H1 (cell line): ENCODE measurements at regions not wholly inside any gene's neighbourhood (a gene's known extent, or its start where the extent isn't known, plus 50 kb on each side); places are given as distances from the start of the nearest gene placed in this dataset.

Source experiments
- CTCF ChIA-PET: fragments of 300-600 bp; sonication (Branson Sonifier 250); formaldehyde crosslinking; loops from one replicate; lab custom pipeline; 2021; ENCODE audit not compliant: partially characterized antibody; lab: Charles Lee
- POLR2A ChIA-PET: fragments of 300-600 bp; sonication (Branson Sonifier 250); formaldehyde crosslinking; loops from one replicate; lab custom pipeline; 2021; ENCODE audit warnings: inconsistent platforms; ENCODE audit not compliant: partially characterized antibody; lab: Charles Lee
- DNase-seq, 2 experiments: peaks; one replicate each; pipeline versions ENCODE4 v3.0.0 to v3.0.0-alpha.2; 2010 to 2022; ENCODE audit warnings: low spot score in 2 of 2, low read depth in 1 of 2, mixed read lengths in 1 of 2
- FAIRE-seq: peaks from 2 replicates; lab custom pipeline; 2011; peaks lifted over from hg19 to GRCh38; lab: Jason Lieb, UNC
- H2AFZ ChIP-seq: 2 replicates; pipeline ENCODE4 v1.8.1; 2012; ENCODE audit warnings: low read length, inconsistent platforms
- H2AK5ac ChIP-seq: 2 replicates; pipeline ENCODE4 v1.6.1; 2013; ENCODE audit warnings: low read depth, low read length
- H2BK120ac ChIP-seq: replicated peaks from 2 replicates; pipeline ENCODE3; 2013; ENCODE audit warnings: low read depth, low read length, inconsistent platforms
- H2BK12ac ChIP-seq: 2 replicates; pipeline ENCODE4 v1.6.1; 2013; ENCODE audit warnings: low read depth, low read length
- H2BK15ac ChIP-seq: 2 replicates; pipeline ENCODE4 v1.6.1; 2013; ENCODE audit warnings: low read length
- H2BK20ac ChIP-seq: 2 replicates; pipeline ENCODE4 v1.6.1; 2013; ENCODE audit warnings: low read length
- H2BK5ac ChIP-seq: 2 replicates; pipeline ENCODE4 v1.6.1; 2013; ENCODE audit warnings: low read depth, low read length
- H3K14ac ChIP-seq: 2 replicates; pipeline ENCODE4 v1.6.1; 2013; ENCODE audit warnings: inconsistent platforms; ENCODE audit not compliant: insufficient read length
- H3K18ac ChIP-seq: 2 replicates; pipeline ENCODE4 v1.6.1; 2013; ENCODE audit warnings: low read length; ENCODE audit errors: extremely low read depth
- H3K23ac ChIP-seq: 2 replicates; pipeline ENCODE4 v1.6.1; 2013; ENCODE audit warnings: inconsistent platforms; ENCODE audit not compliant: insufficient read length
- H3K23me2 ChIP-seq: 2 replicates; pipeline ENCODE4 v1.6.1; 2013; ENCODE audit warnings: low read depth, low read length
- H3K27ac ChIP-seq: 2 replicates; pipeline ENCODE4 v1.6.1; 2011; ENCODE audit warnings: low read depth, low read length, inconsistent platforms
- H3K27me3 ChIP-seq, 4 experiments: replicated peaks in 1 of 4; 1 replicate in 1 of 4; 2 replicates in 3 of 4; pipeline versions ENCODE4 v1.6.1 to v1.8.1; 2011 to 2013; ENCODE audit warnings: low read length in 3 of 4, mild to moderate bottlenecking in 3 of 4, inconsistent platforms in 2 of 4, mixed read lengths in 2 of 4, moderate library complexity in 1 of 4; ENCODE audit not compliant: control insufficient read depth in 3 of 4, insufficient read depth in 3 of 4; ENCODE audit errors: extremely low read depth in 1 of 4
- H3K36me3 ChIP-seq, 4 experiments: 2 replicates each; pipeline versions ENCODE4 v1.6.1 to v1.8.1; 2011 to 2013; ENCODE audit warnings: mild to moderate bottlenecking in 4 of 4, low read length in 3 of 4, moderate library complexity in 2 of 4, control low read depth in 1 of 4, inconsistent platforms in 1 of 4; ENCODE audit not compliant: insufficient read depth in 4 of 4, control insufficient read depth in 2 of 4
- H3K4ac ChIP-seq: replicated peaks from 2 replicates; pipeline ENCODE3; 2013; ENCODE audit warnings: low read length, low read depth, mixed read lengths, inconsistent platforms; ENCODE audit not compliant: insufficient read length
- H3K4me1 ChIP-seq, 4 experiments: replicated peaks in 1 of 4; 1 replicate in 1 of 4; 2 replicates in 3 of 4; pipeline versions ENCODE4 v1.6.1 to v1.8.1; 2011 to 2013; ENCODE audit warnings: low read length in 3 of 4, inconsistent platforms in 2 of 4, mixed read lengths in 1 of 4; ENCODE audit not compliant: insufficient read depth in 4 of 4, control insufficient read depth in 3 of 4
- H3K4me2 ChIP-seq, 2 experiments: 2 replicates each; pipeline versions ENCODE4 v1.6.1 to v1.8.1; 2011 to 2013; ENCODE audit warnings: low read depth in 2 of 2, low read length in 2 of 2, control low read depth in 1 of 2, inconsistent platforms in 1 of 2, mild to moderate bottlenecking in 1 of 2; ENCODE audit not compliant: insufficient read depth in 1 of 2
- H3K4me3 ChIP-seq, 4 experiments: fragments of 200-600, 300-600 bp in 1 of 4; sonication (generic), shearing (Covaris generic), sonication (Bioruptor Twin) in 1 of 4; 2 replicates each; pipeline versions ENCODE4 v1.5.1 to v1.8.1; 2011 to 2016; ENCODE audit warnings: low read length in 4 of 4, low read depth in 3 of 4, control low read depth in 2 of 4, inconsistent platforms in 2 of 4, mild to moderate bottlenecking in 2 of 4, mixed read lengths in 1 of 4, moderate library complexity in 1 of 4; ENCODE audit not compliant: insufficient read depth in 2 of 4; ENCODE audit errors: extremely low read depth in 1 of 4
- H3K56ac ChIP-seq: replicated peaks from 2 replicates; pipeline ENCODE3; 2013; ENCODE audit warnings: low read depth, mild to moderate bottlenecking, mixed read lengths, low read length, inconsistent platforms; ENCODE audit not compliant: insufficient read length
- H3K79me1 ChIP-seq: 2 replicates; pipeline ENCODE4 v1.6.1; 2013; ENCODE audit warnings: low read depth, low read length, control low read depth
- H3K79me2 ChIP-seq, 2 experiments: 2 replicates each; pipeline versions ENCODE4 v1.6.1 to v1.8.1; 2012 to 2013; ENCODE audit warnings: low read length in 2 of 2, mild to moderate bottlenecking in 2 of 2, inconsistent platforms in 1 of 2; ENCODE audit not compliant: insufficient read depth in 2 of 2, control insufficient read depth in 1 of 2
- H3K9ac ChIP-seq, 4 experiments: replicated peaks in 1 of 4; 1 replicate in 1 of 4; 2 replicates in 3 of 4; pipeline versions ENCODE4 v1.6.1 to v1.8.1; 2011 to 2013; ENCODE audit warnings: low read depth in 3 of 4, low read length in 3 of 4, control low read depth in 2 of 4, mild to moderate bottlenecking in 2 of 4, moderate library complexity in 2 of 4, inconsistent platforms in 1 of 4; ENCODE audit errors: extremely low read depth in 1 of 4
- H3K9me3 ChIP-seq, 2 experiments: 2 replicates each; pipeline versions ENCODE4 v1.6.1 to v1.8.1; 2012 to 2013; ENCODE audit warnings: mild to moderate bottlenecking in 2 of 2, moderate library complexity in 2 of 2, control low read depth in 1 of 2, inconsistent platforms in 1 of 2, low read depth in 1 of 2, low read length in 1 of 2, mixed read lengths in 1 of 2; ENCODE audit not compliant: insufficient read depth in 2 of 2
- H4K20me1 ChIP-seq, 2 experiments: replicated peaks in 1 of 2; 2 replicates each; pipeline versions ENCODE3 to v1.8.1; 2011 to 2013; ENCODE audit warnings: inconsistent platforms in 2 of 2, low read length in 2 of 2, mild to moderate bottlenecking in 1 of 2; ENCODE audit not compliant: insufficient read depth in 2 of 2, control insufficient read depth in 1 of 2
- H4K5ac ChIP-seq: 2 replicates; pipeline ENCODE4 v1.6.1; 2013; ENCODE audit warnings: low read length, low read depth, mixed read lengths, inconsistent platforms; ENCODE audit not compliant: insufficient read length
- H4K8ac ChIP-seq: 2 replicates; pipeline ENCODE4 v1.8.0; 2013; ENCODE audit warnings: mild to moderate bottlenecking, moderate library complexity, low read length, inconsistent platforms; ENCODE audit not compliant: insufficient read depth; ENCODE audit errors: extremely low read depth
- H4K91ac ChIP-seq: replicated peaks from 2 replicates; pipeline ENCODE3; 2013; ENCODE audit warnings: low read length, mixed read lengths, inconsistent platforms; ENCODE audit not compliant: insufficient read length
- ASH2L ChIP-seq: fragments of 200-600, 300-600 bp; sonication (generic); IDR thresholded peaks from one replicate; pipeline ENCODE4 v1.7.1; 2017; ENCODE audit warnings: low read length
- BRCA1 ChIP-seq: IDR thresholded peaks from 2 replicates; pipeline ENCODE4 v1.6.1; 2012; ENCODE audit warnings: low read depth, low read length, improper control_type of control experiment
- E2F6 ChIP-seq: IDR thresholded peaks from 2 replicates; pipeline ENCODE4 v1.6.1; 2012; ENCODE audit warnings: inconsistent platforms
- EP300 ChIP-seq, 2 experiments: IDR thresholded peaks; 1 replicate in 1 of 2; 2 replicates in 1 of 2; pipeline ENCODE4 v1.6.1; 2011 to 2012; ENCODE audit warnings: low read depth in 2 of 2, low read length in 2 of 2, mild to moderate bottlenecking in 2 of 2, borderline replicate concordance in 1 of 2, inconsistent platforms in 1 of 2, moderate library complexity in 1 of 2
- GABPA ChIP-seq: IDR thresholded peaks from 2 replicates; pipeline ENCODE4 v1.6.1; 2011; ENCODE audit warnings: mild to moderate bottlenecking, low read length, moderate library complexity, borderline replicate concordance; ENCODE audit not compliant: insufficient read depth
- POLR2A ChIP-seq, 2 experiments: IDR thresholded peaks; 1 replicate in 1 of 2; 2 replicates in 1 of 2; pipeline ENCODE4 v1.6.1; 2011; ENCODE audit warnings: low read depth in 2 of 2, low read length in 2 of 2, mild to moderate bottlenecking in 2 of 2; ENCODE audit errors: control extremely low read depth in 1 of 2
- WGBS, 2 experiments: shearing (Covaris generic) in 1 of 2; methylation state at CpG; one replicate each; pipeline versions ENCODE4 v1.1.6 to v1.1.7; 2013 to 2015; ENCODE audit warnings: low lambda C conversion rate in 2 of 2, mixed read lengths in 2 of 2, inconsistent platforms in 1 of 2, low coverage in 1 of 2, missing lambda C conversion rate in 1 of 2; ENCODE audit not compliant: insufficient replicate concordance in 2 of 2, insufficient coverage in 1 of 2, insufficient read length in 1 of 2; ENCODE audit errors: extremely low coverage in 1 of 2, missing lambda C conversion rate in 1 of 2; 5-methylcytosine and 5-hydroxymethylcytosine counted together

- Histone ChIP-seq H2BK5ac (no peak overlapping the region), H3K4me1 (no peaks in the 10 kb centered on the region), H3K27ac (no peak overlapping the region), H4K5ac (no peak overlapping the region), H2BK120ac (no peak overlapping the region), H3K4me3 (no peak overlapping the region), H2BK20ac (no peak overlapping the region), H3K56ac (no peak overlapping the region), H3K79me2 (no peaks in the 10 kb centered on the region), H3K23me2 (no peaks in the 10 kb centered on the region), H3K36me3 (no peaks in the 10 kb centered on the region), H4K91ac (no peak overlapping the region), H3K27me3 (no peaks in the 10 kb centered on the region), H2BK15ac (no peak overlapping the region), H4K8ac (no peak overlapping the region), H3K4me2 (no peak overlapping the region), H3K14ac (no peak overlapping the region), H4K20me1 (no peaks in the 10 kb centered on the region), H2BK12ac (no peak overlapping the region), H3K9me3 (no peaks in the 10 kb centered on the region; a peak in 1 of 4 replicates), H3K79me1 (no peaks in the 10 kb centered on the region), H2AK5ac (no peak overlapping the region), H3K4ac (no peak overlapping the region), H3K18ac (no peak overlapping the region), H2AFZ (no peak overlapping the region), H3K23ac (no peak overlapping the region), H3K9ac (no peak overlapping the region)
- FAIRE-seq = no peak
- TF ChIP-seq ASH2L (no peak), BRCA1 (no peak), E2F6 (no peak), EP300 (IDR thresholded peaks at IDR 0.05; ENCODE audit: borderline replicate concordance in 1 of 2, low read depth in 2 of 2, low read length in 2 of 2) (no peak), GABPA (no peak), POLR2A (IDR thresholded peaks at IDR 0.05; ENCODE audit: control extremely low read depth in 1 of 2, low read depth in 2 of 2, low read length in 2 of 2) (no peak)
- ChIA-PET CTCF (interaction anchor here (0.6 to 1.0 kb wide), 3 partner anchors 9 to 632 kb away, joined by 3 to 4 read pairs (median 3); no protein-coding TSS in a partner anchor), POLR2A (no interaction called here)
- no peak for DNase-seq
- WGBS, 2 experiments = 95% methylated on average over 4 of the region's 4 CpGs; no CpG with 5 or more reads in 1 of the 2 experiments
Observed at GRCh38 chr18:44134447-44134846, 546.2 kb upstream of the SETBP1 start.
